IMR-90 (cell line): ENCODE measurements at regions not wholly inside any gene's neighbourhood (a gene's known extent, or its start where the extent isn't known, plus 50 kb on each side); places are given as distances from the start of the nearest gene placed in this dataset.

ENCODE experiments used
- BHLHE40 ChIP-seq: fragments of 150-350 bp; IDR thresholded peaks from 2 replicates; pipeline ENCODE4 v1.6.1; 2016; ENCODE audit warnings: mild to moderate bottlenecking, low read depth, low read length
- CEBPB ChIP-seq: IDR thresholded peaks from 2 replicates; pipeline ENCODE4 v1.6.1; 2012; ENCODE audit warnings: low read depth, low read length, improper control_type of control experiment
- CHD1 ChIP-seq: IDR thresholded peaks from 2 replicates; pipeline ENCODE4 v1.6.1; 2012; ENCODE audit warnings: low read depth, low read length, improper control_type of control experiment
- MAFK ChIP-seq: IDR thresholded peaks from 2 replicates; pipeline ENCODE4 v1.6.1; 2012; ENCODE audit warnings: low read depth, low read length, improper control_type of control experiment
- MXI1 ChIP-seq: IDR thresholded peaks from 2 replicates; pipeline ENCODE4 v1.6.1; 2012; ENCODE audit warnings: low read depth, mild to moderate bottlenecking, low read length, moderate library complexity, borderline replicate concordance
- NFE2L2 ChIP-seq: fragments of 150-350 bp; IDR thresholded peaks from 2 replicates; pipeline ENCODE4 v1.6.1; 2016; ENCODE audit warnings: low read depth, mild to moderate bottlenecking, low read length
- POLR2A ChIP-seq: IDR thresholded peaks from 2 replicates; pipeline ENCODE4 v1.6.1; 2012; ENCODE audit warnings: mild to moderate bottlenecking, low read depth, low read length
- RAD21 ChIP-seq: IDR thresholded peaks from 2 replicates; pipeline ENCODE4 v1.6.1; 2012; ENCODE audit warnings: low read length, improper control_type of control experiment
- RCOR1 ChIP-seq: IDR thresholded peaks from 2 replicates; pipeline ENCODE4 v1.6.1; 2012; ENCODE audit warnings: mild to moderate bottlenecking, low read length, improper control_type of control experiment; ENCODE audit not compliant: insufficient replicate concordance
- RFX5 ChIP-seq: IDR thresholded peaks from 2 replicates; pipeline ENCODE4 v1.8.0; 2012; ENCODE audit warnings: low read depth, mild to moderate bottlenecking, low read length, moderate library complexity
- SMC3 ChIP-seq: fragments of 150-350 bp; IDR thresholded peaks from 2 replicates; pipeline ENCODE4 v1.6.1; 2016; ENCODE audit warnings: low read depth, mild to moderate bottlenecking, antibody characterized with exemption, low read length, moderate library complexity
- TF ChIP-seq, protein P1 (sequence below): conservative IDR thresholded peaks from 2 replicates; pipeline ENCODE4 v1.5.1; 2012; ENCODE audit warnings: mild to moderate bottlenecking, low read depth, low read length, improper control_type of control experiment
- TF ChIP-seq, protein P2 (sequence below): fragments of 150-350 bp; IDR thresholded peaks from 2 replicates; pipeline ENCODE4 v1.6.1; 2016; ENCODE audit warnings: low read depth, mild to moderate bottlenecking, low read length, moderate library complexity, borderline replicate concordance
- TF ChIP-seq, protein P3 (sequence below): fragments of 150-350 bp; IDR thresholded peaks from 2 replicates; pipeline ENCODE4 v1.6.1; 2017; ENCODE audit warnings: mild to moderate bottlenecking, antibody characterized with exemption, low read length, low read depth

DNA sequence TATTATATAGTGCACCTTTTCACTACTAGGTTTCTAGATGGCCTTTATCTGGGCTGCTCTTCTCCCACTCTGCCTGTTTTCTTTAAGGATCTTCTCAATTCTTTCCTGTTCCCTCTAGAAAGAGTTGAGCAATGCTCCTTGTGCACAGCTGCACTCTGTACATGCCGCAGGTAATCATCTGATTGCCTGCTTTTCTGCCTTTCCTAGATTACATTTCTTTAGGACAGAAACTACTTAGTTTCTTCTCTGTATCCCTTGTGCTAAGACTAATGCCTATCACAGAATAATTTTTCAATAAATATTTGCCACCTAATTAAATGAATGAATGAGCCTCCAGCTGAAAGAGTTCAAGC is 802.4 kb upstream of the ID2 start:
- TF ChIP-seq NFE2L2 = no peak
- TF ChIP-seq RFX5 = no peak
- no peak for TF ChIP-seq POLR2A
- no peak for TF ChIP-seq RAD21
- TF ChIP-seq RCOR1 = no peak
- TF ChIP-seq, protein P1, sequence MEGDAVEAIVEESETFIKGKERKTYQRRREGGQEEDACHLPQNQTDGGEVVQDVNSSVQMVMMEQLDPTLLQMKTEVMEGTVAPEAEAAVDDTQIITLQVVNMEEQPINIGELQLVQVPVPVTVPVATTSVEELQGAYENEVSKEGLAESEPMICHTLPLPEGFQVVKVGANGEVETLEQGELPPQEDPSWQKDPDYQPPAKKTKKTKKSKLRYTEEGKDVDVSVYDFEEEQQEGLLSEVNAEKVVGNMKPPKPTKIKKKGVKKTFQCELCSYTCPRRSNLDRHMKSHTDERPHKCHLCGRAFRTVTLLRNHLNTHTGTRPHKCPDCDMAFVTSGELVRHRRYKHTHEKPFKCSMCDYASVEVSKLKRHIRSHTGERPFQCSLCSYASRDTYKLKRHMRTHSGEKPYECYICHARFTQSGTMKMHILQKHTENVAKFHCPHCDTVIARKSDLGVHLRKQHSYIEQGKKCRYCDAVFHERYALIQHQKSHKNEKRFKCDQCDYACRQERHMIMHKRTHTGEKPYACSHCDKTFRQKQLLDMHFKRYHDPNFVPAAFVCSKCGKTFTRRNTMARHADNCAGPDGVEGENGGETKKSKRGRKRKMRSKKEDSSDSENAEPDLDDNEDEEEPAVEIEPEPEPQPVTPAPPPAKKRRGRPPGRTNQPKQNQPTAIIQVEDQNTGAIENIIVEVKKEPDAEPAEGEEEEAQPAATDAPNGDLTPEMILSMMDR = no peak
- TF ChIP-seq, protein P2, sequence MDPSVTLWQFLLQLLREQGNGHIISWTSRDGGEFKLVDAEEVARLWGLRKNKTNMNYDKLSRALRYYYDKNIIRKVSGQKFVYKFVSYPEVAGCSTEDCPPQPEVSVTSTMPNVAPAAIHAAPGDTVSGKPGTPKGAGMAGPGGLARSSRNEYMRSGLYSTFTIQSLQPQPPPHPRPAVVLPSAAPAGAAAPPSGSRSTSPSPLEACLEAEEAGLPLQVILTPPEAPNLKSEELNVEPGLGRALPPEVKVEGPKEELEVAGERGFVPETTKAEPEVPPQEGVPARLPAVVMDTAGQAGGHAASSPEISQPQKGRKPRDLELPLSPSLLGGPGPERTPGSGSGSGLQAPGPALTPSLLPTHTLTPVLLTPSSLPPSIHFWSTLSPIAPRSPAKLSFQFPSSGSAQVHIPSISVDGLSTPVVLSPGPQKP = no peak
- TF ChIP-seq, protein P3, sequence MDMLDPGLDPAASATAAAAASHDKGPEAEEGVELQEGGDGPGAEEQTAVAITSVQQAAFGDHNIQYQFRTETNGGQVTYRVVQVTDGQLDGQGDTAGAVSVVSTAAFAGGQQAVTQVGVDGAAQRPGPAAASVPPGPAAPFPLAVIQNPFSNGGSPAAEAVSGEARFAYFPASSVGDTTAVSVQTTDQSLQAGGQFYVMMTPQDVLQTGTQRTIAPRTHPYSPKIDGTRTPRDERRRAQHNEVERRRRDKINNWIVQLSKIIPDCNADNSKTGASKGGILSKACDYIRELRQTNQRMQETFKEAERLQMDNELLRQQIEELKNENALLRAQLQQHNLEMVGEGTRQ = no peak
- no peak for TF ChIP-seq MXI1
- no peak for TF ChIP-seq SMC3
- TF ChIP-seq CEBPB = no peak
- no peak for TF ChIP-seq MAFK
- no peak for TF ChIP-seq BHLHE40
- no peak for TF ChIP-seq CHD1
